HL-60 (cell line): ENCODE measurements at regions not wholly inside any gene's neighbourhood (a gene's known extent, or its start where the extent isn't known, plus 50 kb on each side); places are given as distances from the start of the nearest gene placed in this dataset.

Source experiments
- CTCF ChIP-seq: IDR thresholded peaks from one replicate; pipeline ENCODE4 v1.5.1; 2011; ENCODE audit warnings: low read length, control low read depth, inconsistent platforms; ENCODE audit not compliant: insufficient read depth
- GABPA ChIP-seq: IDR thresholded peaks from 2 replicates; pipeline ENCODE4 v1.6.1; 2012; ENCODE audit warnings: low read depth
- POLR2AphosphoS5 ChIP-seq: IDR thresholded peaks from 2 replicates; pipeline ENCODE4 v1.6.1; 2012; ENCODE audit warnings: low read depth
- SPI1 ChIP-seq: IDR thresholded peaks from 2 replicates; pipeline ENCODE4 v1.6.1; 2012; ENCODE audit warnings: low read depth, mild to moderate bottlenecking, borderline replicate concordance

- TF ChIP-seq CTCF (no peak), POLR2AphosphoS5 (no peak), SPI1 (no peak), GABPA (no peak)
Measured at GRCh38 chr16:29254676-29255495, 151.6 kb downstream of the NPIPB11 start.
